Posterior cingulate gyrus (tissue), 11 donors: ENCODE measurements at regions not wholly inside any gene's neighbourhood (a gene's known extent, or its start where the extent isn't known, plus 50 kb on each side); places are given as distances from the start of the nearest gene placed in this dataset.

Experiments used
- DNase-seq, 10 donors: peaks; one replicate each; pipeline versions ENCODE4 v3.0.0 to v3.0.0-alpha.2; 2020 to 2021; ENCODE audit warnings: mixed read lengths in 3 of 10
- intact Hi-C: fragments of 100-400 bp; cut with DNase I; formaldehyde crosslinking; loops from one replicate; pipeline ENCODE4 v1.15.1; 2023

DNA sequence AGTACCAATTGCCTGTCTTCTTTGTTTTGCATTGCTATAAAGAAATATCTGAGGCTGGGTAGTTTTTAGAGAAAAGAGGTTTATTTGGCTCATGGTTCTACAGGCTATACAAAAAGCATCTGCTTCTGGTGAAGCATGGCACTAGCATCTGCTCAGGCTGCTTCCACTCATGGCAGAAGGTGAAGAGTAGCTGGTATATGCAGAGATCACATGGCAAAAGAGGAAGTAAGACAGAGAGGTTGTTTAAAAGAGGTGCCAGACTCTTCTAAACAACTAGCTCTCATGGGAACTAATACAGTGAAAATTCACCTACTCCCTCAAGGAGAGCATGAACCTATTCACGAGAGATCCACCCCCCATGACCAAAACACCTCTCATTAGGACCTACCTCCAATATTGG, 56.7 kb upstream of the GUCA2B start:
- DNase-seq: no peak

DNA sequence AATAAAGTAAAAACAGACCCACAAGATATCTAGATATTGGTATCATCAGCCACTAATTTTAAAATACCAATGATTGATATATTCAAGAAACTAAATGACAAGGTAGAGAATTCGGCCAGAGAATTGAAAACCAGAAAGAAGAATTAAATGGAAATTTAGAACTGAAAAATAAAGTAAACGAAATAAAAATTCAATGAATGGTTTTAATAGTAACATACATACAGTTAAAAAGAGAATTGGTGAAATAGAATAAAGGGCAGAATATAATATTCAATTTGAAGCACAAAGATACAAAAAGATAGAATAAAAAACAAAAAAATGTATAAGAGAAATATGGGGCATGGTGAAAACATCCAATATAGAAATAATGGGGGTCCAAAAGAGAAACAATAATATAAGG, 64.0 kb upstream of the GUCA2B start:
- DNase-seq: no peak
- intact Hi-C loops: no loop called here

More for the DNA sequence above, 56.7 kb upstream of the GUCA2B start:
- intact Hi-C loops: no loop called here

DNA sequence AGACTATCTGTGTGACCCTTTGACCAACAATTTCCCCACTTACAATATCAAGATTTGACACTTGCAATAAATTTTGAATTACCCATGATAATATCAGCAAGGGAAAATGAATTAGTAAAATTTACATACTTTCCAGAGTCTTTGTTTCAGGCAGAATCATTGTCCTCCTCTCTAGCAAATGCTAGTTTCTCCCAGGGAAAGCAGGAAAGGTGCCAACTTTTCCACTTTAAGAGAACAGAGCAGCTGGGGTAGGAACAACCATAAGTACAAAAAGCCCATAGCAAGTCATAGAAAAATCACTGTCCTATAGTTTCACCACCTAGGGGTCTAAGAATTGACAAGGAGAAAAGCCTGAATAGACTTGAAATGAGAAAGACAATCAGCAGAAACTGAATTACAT, 67.1 kb upstream of the GUCA2B start:
- DNase-seq: no peak
- intact Hi-C loops: no loop called here

DNA sequence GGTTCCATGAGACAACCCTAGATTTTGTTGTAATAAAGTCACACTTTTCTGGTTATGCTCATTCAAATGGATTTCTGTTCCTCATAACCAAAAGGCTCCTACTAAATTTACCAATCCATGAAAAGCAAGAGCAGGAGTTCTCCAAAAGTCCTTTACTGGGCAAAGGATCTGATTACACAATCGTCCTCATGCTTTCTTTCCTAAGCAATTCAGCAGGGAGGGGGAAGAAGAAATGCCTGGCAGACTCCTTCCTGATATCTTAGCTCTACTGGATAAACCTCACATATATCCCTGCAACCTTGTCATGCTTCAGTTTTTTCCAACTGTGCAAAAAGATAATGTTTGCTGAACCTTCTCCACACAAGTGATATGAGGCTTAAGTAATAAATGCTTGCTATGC, 67.6 kb upstream of the GUCA2B start:
- no peak for DNase-seq
- intact Hi-C loops: no loop called here

GRCh38 chr1:42081475-42081874, 71.7 kb upstream of the GUCA2B start:
- DNase-seq: no peak
- intact Hi-C loops: no loop called here

GRCh38 chr1:42075179-42075578, 78.0 kb upstream of the GUCA2B start:
- intact Hi-C loops: no loop called here
- DNase-seq: no peak

- DNase-seq: no peak
- intact Hi-C loops: no loop called here
Measured at GRCh38 chr1:42070996-42071395, 82.2 kb upstream of the GUCA2B start.

- no peak for DNase-seq
- intact Hi-C loops: no loop called here
Measured at GRCh38 chr1:42057800-42058199, 95.4 kb upstream of the GUCA2B start.

- intact Hi-C loops: no loop called here
- DNase-seq: no peak
Measured at GRCh38 chr1:42056460-42056859, 96.8 kb upstream of the GUCA2B start.

- no peak for DNase-seq
- intact Hi-C loops: no loop called here
Measured at GRCh38 chr1:42055061-42055460, 98.1 kb upstream of the GUCA2B start.

DNA sequence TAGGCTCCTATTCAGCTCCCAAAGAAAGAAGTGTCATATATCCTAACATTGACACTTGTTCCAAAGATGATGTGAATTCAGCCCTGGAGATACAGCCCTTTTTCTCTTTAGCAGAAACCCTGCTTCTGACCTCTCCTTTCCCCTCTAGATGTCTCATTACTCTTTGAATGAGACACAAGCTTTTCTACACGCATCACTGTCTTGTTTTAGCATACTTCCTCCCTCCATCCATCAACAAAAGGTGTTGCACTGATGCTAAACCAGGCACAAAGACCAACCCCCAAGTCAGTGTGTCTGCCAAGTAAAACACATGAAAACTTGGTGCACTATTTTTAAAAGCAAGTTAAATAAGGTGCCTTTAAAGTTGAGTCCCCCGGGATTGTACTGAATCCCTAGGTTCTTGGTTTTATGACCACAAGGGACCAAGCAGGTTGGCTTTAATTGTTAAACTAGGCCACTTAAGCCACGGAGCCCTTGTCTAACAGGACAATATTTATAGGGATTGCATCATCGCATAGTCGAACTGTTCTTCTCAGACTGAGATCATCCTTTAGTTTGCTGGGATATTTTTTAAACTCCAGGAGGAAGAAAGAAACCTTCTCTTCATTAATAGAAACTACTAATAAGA, 101.0 kb upstream of the GUCA2B start:
- intact Hi-C loops: no loop called here
- no peak for DNase-seq

- DNase-seq: no peak
- intact Hi-C loops: no loop called here
Measured at GRCh38 chr1:42047508-42047880, 105.7 kb upstream of the GUCA2B start.

GRCh38 chr1:42046761-42047507, 106.3 kb upstream of the GUCA2B start:
- intact Hi-C loops: no loop called here
- no peak for DNase-seq

DNA sequence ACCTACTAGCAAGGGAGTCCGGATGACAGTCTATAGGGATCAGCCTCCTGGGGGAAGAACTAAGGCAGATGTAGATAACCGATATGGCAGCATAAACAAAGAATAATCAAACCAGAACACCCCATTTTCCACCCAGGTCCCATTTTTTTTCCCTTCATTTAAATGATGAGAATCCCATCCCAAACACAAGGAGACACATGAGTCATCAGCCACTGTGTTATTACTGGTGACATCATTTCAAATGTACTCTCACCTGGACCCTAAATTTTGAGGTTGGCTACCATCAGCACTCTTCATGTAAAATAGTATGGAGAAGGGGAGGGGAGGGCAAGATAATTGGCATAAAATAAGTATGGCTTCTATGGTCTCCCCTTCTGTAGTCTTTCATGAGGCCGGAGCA, 108.9 kb upstream of the GUCA2B start:
- intact Hi-C loops: no loop called here
- DNase-seq: no peak

DNA sequence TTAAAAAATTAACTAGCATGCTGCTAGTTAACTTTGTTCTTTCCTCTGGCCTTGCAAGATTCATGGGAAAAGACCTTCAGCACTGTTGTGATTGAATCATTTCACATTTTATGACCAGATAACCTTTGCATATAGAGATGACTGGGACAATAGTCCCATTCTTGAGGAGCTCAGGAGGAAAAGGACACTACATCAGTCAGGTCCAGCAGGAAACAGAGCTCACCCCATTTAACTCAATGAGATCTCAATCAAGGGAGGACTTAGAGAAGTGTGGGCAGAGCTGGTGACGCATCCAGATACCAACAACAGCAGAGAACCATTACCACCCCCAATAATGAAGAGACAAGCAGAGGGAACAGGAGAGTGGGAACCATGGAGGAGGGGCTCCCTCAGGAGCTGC, 109.4 kb upstream of the GUCA2B start:
- DNase-seq: no peak
- intact Hi-C loops: no loop called here

DNA sequence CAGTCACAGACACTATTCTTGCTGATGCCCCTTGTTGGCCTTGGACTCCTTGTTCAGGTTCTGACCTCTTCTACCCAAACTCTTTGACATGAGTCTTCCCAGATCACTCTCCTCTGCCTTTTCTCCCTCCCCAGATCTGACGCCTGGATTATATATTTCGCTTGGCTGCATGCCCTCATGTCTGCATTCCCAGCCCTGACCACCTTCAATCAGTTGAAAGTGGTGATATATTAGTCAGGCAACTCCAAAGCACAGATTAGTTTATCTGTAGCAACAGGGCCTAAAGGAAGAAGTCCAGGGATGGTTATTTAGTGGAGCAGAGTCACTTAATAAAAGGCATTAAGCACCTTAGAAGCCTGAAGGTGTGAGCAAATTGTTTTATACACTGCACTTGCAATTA, 110.0 kb upstream of the GUCA2B start:
- no peak for DNase-seq
- intact Hi-C loops: no loop called here

DNA sequence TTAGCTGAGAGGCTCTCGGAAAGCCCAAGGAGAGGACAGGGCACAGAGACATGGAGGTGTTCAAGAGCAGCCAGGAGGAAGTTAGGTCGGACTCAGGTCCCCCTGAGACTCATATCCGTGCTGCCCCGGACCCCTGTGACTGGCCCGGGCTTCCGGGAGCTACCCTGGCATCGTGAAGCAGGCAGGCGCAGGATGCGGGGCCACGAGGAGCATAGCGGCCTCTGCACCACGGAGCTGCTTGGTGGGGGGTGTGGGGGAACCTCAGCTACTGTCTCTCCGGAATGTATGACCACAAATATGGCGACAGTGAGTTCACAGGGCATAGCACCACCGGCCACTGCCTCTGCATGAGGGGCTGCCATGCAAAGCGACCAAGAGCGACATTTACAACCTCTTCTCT, 112.2 kb upstream of the GUCA2B start:
- intact Hi-C loops: no loop called here
- DNase-seq: no peak

DNA sequence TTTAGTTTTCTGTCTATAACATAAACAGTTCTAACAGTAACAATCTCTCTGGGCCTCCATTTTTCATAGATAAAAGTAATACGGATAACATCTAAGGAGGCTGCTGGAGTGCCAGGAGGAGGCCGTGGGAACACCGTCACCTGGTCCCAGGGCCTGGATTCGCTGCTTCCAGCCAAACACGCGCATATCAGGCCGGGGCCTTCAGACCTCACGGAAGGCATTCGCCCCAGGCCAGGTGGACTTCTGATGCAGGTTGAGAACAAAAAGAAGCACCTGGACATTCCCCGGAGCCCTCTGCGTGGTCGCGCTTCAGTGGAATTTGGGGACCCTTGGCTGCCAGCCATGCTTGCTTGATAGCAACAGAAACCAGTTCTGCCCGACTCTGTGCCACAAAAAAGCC, 113.1 kb upstream of the GUCA2B start:
- peak in 1 of 10 donors; percentile 79 for DNase-seq
- intact Hi-C loops: no loop called here

DNA sequence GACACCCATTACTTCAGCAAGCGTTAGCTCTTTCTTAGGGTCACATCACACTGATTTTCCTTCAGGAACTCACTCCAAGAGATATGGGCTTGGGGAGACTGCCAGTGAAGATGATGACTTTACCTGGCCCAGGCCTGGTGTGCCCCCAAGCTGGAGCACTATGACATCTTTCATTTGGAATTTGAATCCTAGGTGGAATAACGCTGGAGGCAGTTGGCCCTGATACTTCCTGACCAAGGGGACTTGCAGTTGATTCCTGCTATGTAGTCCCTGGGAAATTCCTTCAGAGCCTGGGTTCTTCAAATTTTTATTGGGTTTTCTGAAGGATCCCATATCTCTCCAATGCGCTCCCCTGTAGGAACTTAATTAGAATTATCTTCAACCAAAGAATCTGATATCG, 114.9 kb upstream of the GUCA2B start:
- no peak for DNase-seq
- intact Hi-C loops: loop anchor here (10.0 kb wide), 2 partner anchors 123 to 297 kb away; partner anchors contain the start of genes FOXJ3 and HIVEP3

DNA sequence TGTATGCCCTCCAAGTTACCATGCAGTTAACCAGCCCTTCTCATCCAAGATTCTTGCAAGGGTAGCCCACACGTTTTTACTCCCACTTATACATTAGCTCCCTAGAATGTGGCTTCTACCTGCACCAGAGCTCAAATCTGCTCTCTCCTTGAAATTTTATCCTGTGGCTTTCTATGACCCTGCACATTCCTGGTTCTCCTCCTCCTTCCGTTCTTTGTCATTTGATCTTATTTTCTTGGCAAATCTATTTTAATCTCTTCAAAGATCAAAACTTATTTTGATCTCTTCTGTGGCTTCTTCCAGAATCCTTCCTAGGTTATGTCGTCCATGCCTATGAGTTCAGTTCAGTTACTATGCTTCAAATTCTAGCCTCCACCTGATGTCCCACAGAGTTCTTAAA, 115.6 kb upstream of the GUCA2B start:
- intact Hi-C loops: loop anchor here (10.0 kb wide), 2 partner anchors 123 to 297 kb away; partner anchors contain the start of genes FOXJ3 and HIVEP3
- DNase-seq: no peak

DNA sequence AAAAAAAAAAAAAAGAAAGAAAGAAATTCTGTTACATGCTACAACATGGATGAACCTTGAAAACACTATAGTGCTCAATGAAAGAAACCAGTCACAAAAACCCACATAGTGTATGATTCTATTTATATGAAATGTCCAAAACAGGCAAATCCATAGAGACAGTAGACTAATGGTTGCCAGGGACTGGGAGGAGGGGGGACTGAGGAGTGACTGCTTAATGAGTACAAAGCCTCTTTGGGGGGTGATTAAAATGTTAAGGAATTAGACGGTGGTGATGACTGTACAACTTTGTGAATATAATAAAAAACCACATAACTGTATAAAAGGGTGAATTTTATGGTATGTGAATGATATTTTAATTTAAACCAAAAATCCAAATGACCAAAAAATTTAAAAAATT, 116.0 kb upstream of the GUCA2B start:
- no peak for DNase-seq
- intact Hi-C loops: loop anchor here (10.0 kb wide), 2 partner anchors 122 to 298 kb away; partner anchors contain the start of genes FOXJ3 and HIVEP3
